ENCODE measurements at regions not wholly inside any gene's neighbourhood (a gene's known extent, or its start where the extent isn't known, plus 50 kb on each side); places are given as distances from the start of the nearest gene placed in this dataset.
"Not testable (repeated sequence)": the region's sequence is repeated elsewhere in the genome, so short reads cannot be mapped to it uniquely, and the experiment has no call there.

GRCh38 chr9:21591221-21592062, 109.3 kb upstream of the IFNE start:
- peak; percentile 93 for DNase-seq (ENCODE audit: extremely low read depth, low read depth)

- no peak for DNase-seq (ENCODE audit: extremely low read depth, low read depth)
Measured at GRCh38 chr9:21592063-21592338, 109.9 kb upstream of the IFNE start.

- DNase-seq (ENCODE audit: extremely low read depth, low read depth) = no peak
Measured at GRCh38 chr9:21597284-21597683, 115.2 kb upstream of the IFNE start.

GRCh38 chr9:21598749-21599148, 116.6 kb upstream of the IFNE start:
- DNase-seq (ENCODE audit: extremely low read depth, low read depth) = no peak

- DNase-seq (ENCODE audit: extremely low read depth, low read depth) = no peak
Measured at GRCh38 chr9:21605489-21605931, 123.4 kb upstream of the IFNE start.

- no peak for DNase-seq (ENCODE audit: extremely low read depth, low read depth)
Measured at GRCh38 chr9:21607576-21607975, 125.5 kb upstream of the IFNE start.

- no peak for DNase-seq (ENCODE audit: extremely low read depth, low read depth)
Measured at GRCh38 chr9:21608200-21608599, 126.1 kb upstream of the IFNE start.

- DNase-seq (ENCODE audit: extremely low read depth, low read depth) = no peak
Measured at GRCh38 chr9:21609506-21609905, 127.4 kb upstream of the IFNE start.

- no peak for DNase-seq (ENCODE audit: extremely low read depth, low read depth)
Measured at GRCh38 chr9:21611891-21612290, 129.8 kb upstream of the IFNE start.

- no peak for DNase-seq (ENCODE audit: extremely low read depth, low read depth)
Measured at GRCh38 chr9:21615018-21615417, 132.9 kb upstream of the IFNE start.

GRCh38 chr9:21615446-21615845, 133.3 kb upstream of the IFNE start:
- no peak for DNase-seq (ENCODE audit: extremely low read depth, low read depth)

GRCh38 chr9:21616082-21616778, 134.1 kb upstream of the IFNE start:
- DNase-seq (ENCODE audit: extremely low read depth, low read depth) = peak; percentile 56

- DNase-seq (ENCODE audit: extremely low read depth, low read depth) = no peak
Measured at GRCh38 chr9:21624675-21625644, 142.8 kb upstream of the IFNE start.

- no peak for DNase-seq (ENCODE audit: extremely low read depth, low read depth)
Measured at GRCh38 chr9:21626493-21626892, 144.4 kb upstream of the IFNE start.

GRCh38 chr9:21628954-21629353, 146.8 kb upstream of the IFNE start:
- not testable (repeated sequence) for DNase-seq (ENCODE audit: extremely low read depth, low read depth)

- no peak for DNase-seq (ENCODE audit: extremely low read depth, low read depth)
Measured at GRCh38 chr9:21634951-21635350, 152.8 kb upstream of the IFNE start.

GRCh38 chr9:21638104-21638503, 156.0 kb upstream of the IFNE start:
- DNase-seq (ENCODE audit: extremely low read depth, low read depth) = no peak

GRCh38 chr9:21653091-21653490, 149.3 kb upstream of the MTAP start:
- no peak for DNase-seq (ENCODE audit: extremely low read depth, low read depth)

GRCh38 chr9:21653589-21653988, 148.8 kb upstream of the MTAP start:
- DNase-seq (ENCODE audit: extremely low read depth, low read depth) = no peak

GRCh38 chr9:21656776-21657674, 145.4 kb upstream of the MTAP start:
- no peak for DNase-seq (ENCODE audit: extremely low read depth, low read depth)

All from NCI-H460 (cell line).